Testis (tissue), 2 donors: ENCODE measurements at regions not wholly inside any gene's neighbourhood (a gene's known extent, or its start where the extent isn't known, plus 50 kb on each side); places are given as distances from the start of the nearest gene placed in this dataset.

Source experiments
- POLR2A ChIP-seq: fragments of 450-650 bp; IDR thresholded peaks from one replicate; pipeline ENCODE4 v1.6.1; 2017; ENCODE audit warnings: antibody characterized with exemption, mild to moderate bottlenecking, moderate library complexity
- TF ChIP-seq, protein P1 (sequence below), 3 experiments: fragments of 450-650 bp in 2 of 3; fragments of 200-600 bp in 1 of 3; sonication (generic) in 1 of 3; IDR thresholded peaks; one replicate each; pipeline ENCODE4 v1.5.1; 2016 to 2019; ENCODE audit warnings: antibody characterized with exemption in 3 of 3, mild to moderate bottlenecking in 2 of 3, moderate library complexity in 1 of 3

DNA sequence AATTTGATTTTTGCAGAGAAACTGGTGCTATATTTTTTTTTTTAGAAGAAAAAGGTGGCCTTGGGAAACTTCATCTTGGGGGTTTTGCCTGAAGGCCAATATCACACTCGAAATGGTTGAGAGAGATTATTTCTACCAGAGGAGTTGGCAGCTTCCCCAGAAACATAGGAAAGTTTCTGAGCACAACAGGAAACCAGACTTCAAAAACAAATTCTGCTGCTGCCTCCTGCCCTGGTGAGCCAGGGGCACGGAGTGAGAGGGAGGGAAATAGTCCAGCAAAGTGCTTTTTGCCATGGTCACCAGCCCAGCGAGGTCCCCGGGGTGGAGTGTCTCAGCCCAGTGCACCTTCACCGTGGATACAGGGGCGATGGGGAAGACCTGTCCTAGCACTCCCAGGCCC, 61.1 kb downstream of the FOXI2 start:
- TF ChIP-seq, protein P1, sequence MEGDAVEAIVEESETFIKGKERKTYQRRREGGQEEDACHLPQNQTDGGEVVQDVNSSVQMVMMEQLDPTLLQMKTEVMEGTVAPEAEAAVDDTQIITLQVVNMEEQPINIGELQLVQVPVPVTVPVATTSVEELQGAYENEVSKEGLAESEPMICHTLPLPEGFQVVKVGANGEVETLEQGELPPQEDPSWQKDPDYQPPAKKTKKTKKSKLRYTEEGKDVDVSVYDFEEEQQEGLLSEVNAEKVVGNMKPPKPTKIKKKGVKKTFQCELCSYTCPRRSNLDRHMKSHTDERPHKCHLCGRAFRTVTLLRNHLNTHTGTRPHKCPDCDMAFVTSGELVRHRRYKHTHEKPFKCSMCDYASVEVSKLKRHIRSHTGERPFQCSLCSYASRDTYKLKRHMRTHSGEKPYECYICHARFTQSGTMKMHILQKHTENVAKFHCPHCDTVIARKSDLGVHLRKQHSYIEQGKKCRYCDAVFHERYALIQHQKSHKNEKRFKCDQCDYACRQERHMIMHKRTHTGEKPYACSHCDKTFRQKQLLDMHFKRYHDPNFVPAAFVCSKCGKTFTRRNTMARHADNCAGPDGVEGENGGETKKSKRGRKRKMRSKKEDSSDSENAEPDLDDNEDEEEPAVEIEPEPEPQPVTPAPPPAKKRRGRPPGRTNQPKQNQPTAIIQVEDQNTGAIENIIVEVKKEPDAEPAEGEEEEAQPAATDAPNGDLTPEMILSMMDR (IDR thresholded peaks at IDR 0.05) = no peak
- no peak for TF ChIP-seq POLR2A
